Vagina (tissue), 2 donors: ENCODE measurements at regions not wholly inside any gene's neighbourhood (a gene's known extent, or its start where the extent isn't known, plus 50 kb on each side); places are given as distances from the start of the nearest gene placed in this dataset.

ENCODE experiments used
- POLR2A ChIP-seq, 2 donors: fragments of 450-650 bp; IDR thresholded peaks; one replicate each; pipeline ENCODE4 v1.6.1; 2017; ENCODE audit warnings: antibody characterized with exemption in 2 of 2, mild to moderate bottlenecking in 2 of 2, moderate library complexity in 2 of 2
- POLR2AphosphoS5 ChIP-seq, 2 donors: sonication (generic); formaldehyde crosslinking; IDR thresholded peaks; one replicate each; pipeline ENCODE4 v1.9.0; 2017; ENCODE audit warnings: antibody characterized with exemption in 2 of 2, mild to moderate bottlenecking in 2 of 2, low read depth in 1 of 2; ENCODE audit not compliant: insufficient read depth in 1 of 2
- TF ChIP-seq, protein P1 (sequence below), 3 experiments: fragments of 450-650 bp in 2 of 3; fragments of 200-600 bp in 1 of 3; sonication (generic) in 1 of 3; IDR thresholded peaks; one replicate each; pipeline ENCODE4 v1.5.1; 2017 to 2019; ENCODE audit warnings: antibody characterized with exemption in 3 of 3, mild to moderate bottlenecking in 2 of 3, moderate library complexity in 2 of 3

DNA sequence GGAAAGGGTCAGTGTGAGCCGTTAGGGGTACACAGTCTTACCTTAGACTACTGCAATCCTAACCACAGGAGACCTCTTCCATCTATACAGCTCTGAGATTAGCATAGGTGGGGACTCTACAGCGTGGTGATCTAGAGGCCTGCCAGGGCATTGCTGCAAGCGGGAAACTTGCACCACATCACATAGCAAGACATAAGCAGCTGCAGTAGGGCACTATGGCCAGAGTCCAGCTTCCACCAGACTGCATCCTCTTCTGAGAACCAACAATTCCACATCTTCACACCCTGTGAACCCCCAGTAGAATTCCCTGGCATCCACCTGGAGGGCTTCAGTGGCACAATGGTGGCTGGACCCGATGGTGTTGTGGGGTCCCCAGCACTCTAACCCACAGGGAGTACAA, 1564.3 kb upstream of the PRR20A start:
- TF ChIP-seq, protein P1, sequence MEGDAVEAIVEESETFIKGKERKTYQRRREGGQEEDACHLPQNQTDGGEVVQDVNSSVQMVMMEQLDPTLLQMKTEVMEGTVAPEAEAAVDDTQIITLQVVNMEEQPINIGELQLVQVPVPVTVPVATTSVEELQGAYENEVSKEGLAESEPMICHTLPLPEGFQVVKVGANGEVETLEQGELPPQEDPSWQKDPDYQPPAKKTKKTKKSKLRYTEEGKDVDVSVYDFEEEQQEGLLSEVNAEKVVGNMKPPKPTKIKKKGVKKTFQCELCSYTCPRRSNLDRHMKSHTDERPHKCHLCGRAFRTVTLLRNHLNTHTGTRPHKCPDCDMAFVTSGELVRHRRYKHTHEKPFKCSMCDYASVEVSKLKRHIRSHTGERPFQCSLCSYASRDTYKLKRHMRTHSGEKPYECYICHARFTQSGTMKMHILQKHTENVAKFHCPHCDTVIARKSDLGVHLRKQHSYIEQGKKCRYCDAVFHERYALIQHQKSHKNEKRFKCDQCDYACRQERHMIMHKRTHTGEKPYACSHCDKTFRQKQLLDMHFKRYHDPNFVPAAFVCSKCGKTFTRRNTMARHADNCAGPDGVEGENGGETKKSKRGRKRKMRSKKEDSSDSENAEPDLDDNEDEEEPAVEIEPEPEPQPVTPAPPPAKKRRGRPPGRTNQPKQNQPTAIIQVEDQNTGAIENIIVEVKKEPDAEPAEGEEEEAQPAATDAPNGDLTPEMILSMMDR (IDR thresholded peaks at IDR 0.05), result no peak
- TF ChIP-seq POLR2AphosphoS5 (IDR thresholded peaks at IDR 0.05; ENCODE audit: insufficient read depth in 1 of 2, low read depth in 1 of 2) (no peak), POLR2A (IDR thresholded peaks at IDR 0.05) (no peak)
